ENCODE measurements at regions not wholly inside any gene's neighbourhood (a gene's known extent, or its start where the extent isn't known, plus 50 kb on each side); places are given as distances from the start of the nearest gene placed in this dataset.
A peak's percentile ranks its signal among the peaks of the same experiment; 100 is the strongest.

- TF ChIP-seq CTCF (IDR thresholded peaks at IDR 0.05; ENCODE audit: borderline replicate concordance, extremely low read depth, insufficient read depth): no peak
- intact Hi-C loops (cut with DNase I): no loop called here
- H3K9me3 ChIP-seq (ENCODE audit: control insufficient read depth in 2 of 3, insufficient read depth in 1 of 3, low read length in 3 of 3): no peaks in the 10 kb centered on the region
- no peak overlapping the region for H3K27ac ChIP-seq (ENCODE audit: low read depth in 2 of 2, low read length in 2 of 2)
- no peaks in the 10 kb centered on the region for H3K27me3 ChIP-seq (ENCODE audit: control insufficient read depth, insufficient read depth, low read length)
- no peak overlapping the region for H3K4me3 ChIP-seq (ENCODE audit: low read length in 3 of 3)
- no peak for DNase-seq
- H3K9ac ChIP-seq (ENCODE audit: low read length in 3 of 3): no peak overlapping the region
- peaks cover 0 to 5% (median 3%) of the 10 kb centered on the region in 3 donors for H3K4me1 ChIP-seq (ENCODE audit: control insufficient read depth in 2 of 3, insufficient read depth in 2 of 3, low read depth in 1 of 3, low read length in 3 of 3)
- no peak for FAIRE-seq
- H3K36me3 ChIP-seq (ENCODE audit: control insufficient read depth in 2 of 3, insufficient read depth in 3 of 3, low read length in 3 of 3): no peaks in the 10 kb centered on the region
These were observed 86.0 kb downstream of the FAT4 start for GRCh38 chr4:125400756-125401155.

GRCh38 chr4:125401784-125402183 is 87.0 kb downstream of the FAT4 start:
- Histone ChIP-seq H3K9ac (ENCODE audit: low read length in 3 of 3) (no peak overlapping the region), H3K4me1 (ENCODE audit: control insufficient read depth in 2 of 3, insufficient read depth in 2 of 3, low read depth in 1 of 3, low read length in 3 of 3) (peaks cover 0 to 5% (median 3%) of the 10 kb centered on the region in 3 donors), H3K36me3 (ENCODE audit: control insufficient read depth in 2 of 3, insufficient read depth in 3 of 3, low read length in 3 of 3) (peaks cover 0 to 2% (median 0%) of the 10 kb centered on the region in 3 donors), H3K27ac (ENCODE audit: low read depth in 2 of 2, low read length in 2 of 2) (no peak overlapping the region), H3K9me3 (ENCODE audit: control insufficient read depth in 2 of 3, insufficient read depth in 1 of 3, low read length in 3 of 3) (no peaks in the 10 kb centered on the region), H3K27me3 (ENCODE audit: control insufficient read depth, insufficient read depth, low read length) (no peaks in the 10 kb centered on the region), H3K4me3 (ENCODE audit: low read length in 3 of 3) (no peak overlapping the region)
- FAIRE-seq (no peak), DNase-seq (no peak)
- intact Hi-C loops (cut with DNase I): no loop called here
- no peak for TF ChIP-seq CTCF (IDR thresholded peaks at IDR 0.05; ENCODE audit: borderline replicate concordance, extremely low read depth, insufficient read depth)

GRCh38 chr4:125420526-125420925 is 105.8 kb downstream of the FAT4 start:
- H3K9me3 ChIP-seq (ENCODE audit: control insufficient read depth in 2 of 3, insufficient read depth in 1 of 3, low read length in 3 of 3): no peaks in the 10 kb centered on the region
- peak in 3 of 5 donors; percentile 16 to 94 (median 93) for DNase-seq
- intact Hi-C loops (cut with DNase I): no loop called here

More at GRCh38 chr4:125420526-125420925, 105.8 kb downstream of the FAT4 start:
- no peak for TF ChIP-seq CTCF (IDR thresholded peaks at IDR 0.05; ENCODE audit: borderline replicate concordance, extremely low read depth, insufficient read depth)
- Histone ChIP-seq H3K4me3 (ENCODE audit: low read length in 3 of 3) (no peak overlapping the region), H3K27ac (ENCODE audit: low read depth in 2 of 2, low read length in 2 of 2) (no peak overlapping the region), H3K4me1 (ENCODE audit: control insufficient read depth in 2 of 3, insufficient read depth in 2 of 3, low read depth in 1 of 3, low read length in 3 of 3) (peaks cover 2 to 5% (median 3%) of the 10 kb centered on the region in 3 donors), H3K36me3 (ENCODE audit: control insufficient read depth in 2 of 3, insufficient read depth in 3 of 3, low read length in 3 of 3) (peaks cover 0 to 3% (median 3%) of the 10 kb centered on the region in 3 donors), H3K27me3 (ENCODE audit: control insufficient read depth, insufficient read depth, low read length) (no peaks in the 10 kb centered on the region), H3K9ac (ENCODE audit: low read length in 3 of 3) (no peak overlapping the region)
- FAIRE-seq: no peak

Data from kidney (tissue), 13 donors.